ENCODE measurements at regions not wholly inside any gene's neighbourhood (a gene's known extent, or its start where the extent isn't known, plus 50 kb on each side); places are given as distances from the start of the nearest gene placed in this dataset.

- intact Hi-C loops (cut with DNase I), result no loop called here
- DNase-seq (ENCODE audit: low spot score), result no peak
Measured at GRCh38 chr13:84430446-84430845, 548.2 kb upstream of the SLITRK1 start.

GRCh38 chr13:84430015-84430414 lies 547.7 kb upstream of the SLITRK1 start:
- no peak for DNase-seq (ENCODE audit: low spot score)
- intact Hi-C loops (cut with DNase I), result no loop called here

GRCh38 chr13:84418041-84418440 lies 535.8 kb upstream of the SLITRK1 start:
- intact Hi-C loops (cut with DNase I), result no loop called here
- no peak for DNase-seq (ENCODE audit: low spot score)

GRCh38 chr13:84417416-84417815 lies 535.1 kb upstream of the SLITRK1 start:
- intact Hi-C loops (cut with DNase I), result no loop called here

GRCh38 chr13:84413016-84413415 lies 530.7 kb upstream of the SLITRK1 start:
- no peak for DNase-seq (ENCODE audit: low spot score)
- intact Hi-C loops (cut with DNase I), result no loop called here

More at GRCh38 chr13:84417416-84417815, 535.1 kb upstream of the SLITRK1 start:
- no peak for DNase-seq (ENCODE audit: low spot score)

GRCh38 chr13:84405286-84405685 lies 523.0 kb upstream of the SLITRK1 start:
- intact Hi-C loops (cut with DNase I), result no loop called here
- no peak for DNase-seq (ENCODE audit: low spot score)

- no peak for DNase-seq (ENCODE audit: low spot score)
- intact Hi-C loops (cut with DNase I), result no loop called here
Measured at GRCh38 chr13:84400706-84401105, 518.4 kb upstream of the SLITRK1 start.

GRCh38 chr13:84399320-84400085 lies 517.2 kb upstream of the SLITRK1 start:
- intact Hi-C loops (cut with DNase I), result loop anchor here in 1 of 2 donors (10.0 kb wide), 1 partner anchor 1765 kb away; no protein-coding TSS in a partner anchor
- no peak for DNase-seq (ENCODE audit: low spot score)

- no peak for DNase-seq (ENCODE audit: low spot score)
- intact Hi-C loops (cut with DNase I), result loop anchor here in 1 of 2 donors (10.0 kb wide), 1 partner anchor 1759 kb away; no protein-coding TSS in a partner anchor
Measured at GRCh38 chr13:84393981-84394625, 511.8 kb upstream of the SLITRK1 start.

GRCh38 chr13:84380866-84381265 lies 498.6 kb upstream of the SLITRK1 start:
- intact Hi-C loops (cut with DNase I), result no loop called here
- no peak for DNase-seq (ENCODE audit: low spot score)

GRCh38 chr13:84377106-84377505 lies 494.8 kb upstream of the SLITRK1 start:
- intact Hi-C loops (cut with DNase I), result no loop called here
- no peak for DNase-seq (ENCODE audit: low spot score)

GRCh38 chr13:84366506-84366905 lies 484.2 kb upstream of the SLITRK1 start:
- no peak for DNase-seq (ENCODE audit: low spot score)
- intact Hi-C loops (cut with DNase I), result no loop called here

- intact Hi-C loops (cut with DNase I), result no loop called here
- DNase-seq (ENCODE audit: low spot score), result no peak
Measured at GRCh38 chr13:84362777-84363176, 480.5 kb upstream of the SLITRK1 start.

GRCh38 chr13:84360822-84361221 lies 478.5 kb upstream of the SLITRK1 start:
- intact Hi-C loops (cut with DNase I), result no loop called here
- DNase-seq (ENCODE audit: low spot score), result no peak

- intact Hi-C loops (cut with DNase I), result no loop called here
Measured at GRCh38 chr13:84358601-84359000, 476.3 kb upstream of the SLITRK1 start.

GRCh38 chr13:84352946-84353345 lies 470.7 kb upstream of the SLITRK1 start:
- DNase-seq (ENCODE audit: low spot score), result no peak
- intact Hi-C loops (cut with DNase I), result no loop called here

More at GRCh38 chr13:84358601-84359000, 476.3 kb upstream of the SLITRK1 start:
- no peak for DNase-seq (ENCODE audit: low spot score)

- no peak for DNase-seq (ENCODE audit: low spot score)
- intact Hi-C loops (cut with DNase I), result no loop called here
Measured at GRCh38 chr13:84339456-84339855, 457.2 kb upstream of the SLITRK1 start.

GRCh38 chr13:84332346-84332745 lies 450.1 kb upstream of the SLITRK1 start:
- intact Hi-C loops (cut with DNase I), result no loop called here

GRCh38 chr13:84315527-84315926 lies 433.3 kb upstream of the SLITRK1 start:
- no peak for DNase-seq (ENCODE audit: low spot score)
- intact Hi-C loops (cut with DNase I), result no loop called here

More at GRCh38 chr13:84332346-84332745, 450.1 kb upstream of the SLITRK1 start:
- no peak for DNase-seq (ENCODE audit: low spot score)

GRCh38 chr13:84303035-84303434 lies 420.8 kb upstream of the SLITRK1 start:
- intact Hi-C loops (cut with DNase I), result no loop called here
- no peak for DNase-seq (ENCODE audit: low spot score)

GRCh38 chr13:84297251-84297650 lies 415.0 kb upstream of the SLITRK1 start:
- DNase-seq (ENCODE audit: low spot score), result no peak
- intact Hi-C loops (cut with DNase I), result no loop called here

Data from posterior vena cava (tissue), 2 donors.